ENCODE measurements at regions not wholly inside any gene's neighbourhood (a gene's known extent, or its start where the extent isn't known, plus 50 kb on each side); places are given as distances from the start of the nearest gene placed in this dataset.

- Mint-ChIP-seq H3K9me3 (peaks cover 28% of the 10 kb centered on the region), H3K27me3 (ENCODE audit: insufficient read depth) (no peaks in the 10 kb centered on the region; the same call in none of the 2 replicates), H3K27ac (no peak overlapping the region), H3K4me1 (ENCODE audit: low read depth) (no peaks in the 10 kb centered on the region), H3K36me3 (ENCODE audit: low read depth) (no peaks in the 10 kb centered on the region; the same call in 1 of the 2 replicates), H3K4me3 (no peak overlapping the region)
- DNase-seq: no peak
- TF ChIP-seq, protein P1, sequence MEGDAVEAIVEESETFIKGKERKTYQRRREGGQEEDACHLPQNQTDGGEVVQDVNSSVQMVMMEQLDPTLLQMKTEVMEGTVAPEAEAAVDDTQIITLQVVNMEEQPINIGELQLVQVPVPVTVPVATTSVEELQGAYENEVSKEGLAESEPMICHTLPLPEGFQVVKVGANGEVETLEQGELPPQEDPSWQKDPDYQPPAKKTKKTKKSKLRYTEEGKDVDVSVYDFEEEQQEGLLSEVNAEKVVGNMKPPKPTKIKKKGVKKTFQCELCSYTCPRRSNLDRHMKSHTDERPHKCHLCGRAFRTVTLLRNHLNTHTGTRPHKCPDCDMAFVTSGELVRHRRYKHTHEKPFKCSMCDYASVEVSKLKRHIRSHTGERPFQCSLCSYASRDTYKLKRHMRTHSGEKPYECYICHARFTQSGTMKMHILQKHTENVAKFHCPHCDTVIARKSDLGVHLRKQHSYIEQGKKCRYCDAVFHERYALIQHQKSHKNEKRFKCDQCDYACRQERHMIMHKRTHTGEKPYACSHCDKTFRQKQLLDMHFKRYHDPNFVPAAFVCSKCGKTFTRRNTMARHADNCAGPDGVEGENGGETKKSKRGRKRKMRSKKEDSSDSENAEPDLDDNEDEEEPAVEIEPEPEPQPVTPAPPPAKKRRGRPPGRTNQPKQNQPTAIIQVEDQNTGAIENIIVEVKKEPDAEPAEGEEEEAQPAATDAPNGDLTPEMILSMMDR (IDR thresholded peaks at IDR 0.05): no peak
These were observed 908.1 kb upstream of the FANCL start for GRCh38 chr2:59149271-59149670.

DNA sequence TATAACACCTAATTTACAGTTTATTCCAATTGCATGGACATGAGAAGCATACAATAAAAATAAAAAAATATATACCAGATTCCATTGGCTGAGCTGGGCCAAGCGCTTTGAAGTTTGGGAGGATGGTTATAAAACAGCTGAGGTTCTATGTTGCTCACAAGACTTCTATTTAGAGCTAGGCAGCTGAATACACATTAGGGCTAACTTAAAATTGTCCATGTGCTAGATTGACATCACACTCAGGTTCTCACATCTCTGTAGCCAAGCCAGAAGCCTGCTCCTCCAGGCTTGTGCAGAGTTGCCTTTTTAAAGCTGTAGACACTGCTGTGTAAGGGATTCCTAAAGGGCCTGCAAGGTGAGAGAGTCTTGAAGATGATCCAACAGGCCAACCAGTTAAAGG lies 871.1 kb upstream of the FANCL start:
- TF ChIP-seq, protein P1 (IDR thresholded peaks at IDR 0.05): no peak
- no peak overlapping the region for H3K4me3 Mint-ChIP-seq
- no peaks in the 10 kb centered on the region for H3K36me3 Mint-ChIP-seq (ENCODE audit: low read depth)
- H3K9me3 Mint-ChIP-seq: peaks cover 17% of the 10 kb centered on the region
- no peak for DNase-seq
- H3K27me3 Mint-ChIP-seq (ENCODE audit: insufficient read depth): no peaks in the 10 kb centered on the region; the same call in 1 of the 2 replicates
- no peak overlapping the region for H3K27ac Mint-ChIP-seq
- H3K4me1 Mint-ChIP-seq (ENCODE audit: low read depth): no peaks in the 10 kb centered on the region

DNA sequence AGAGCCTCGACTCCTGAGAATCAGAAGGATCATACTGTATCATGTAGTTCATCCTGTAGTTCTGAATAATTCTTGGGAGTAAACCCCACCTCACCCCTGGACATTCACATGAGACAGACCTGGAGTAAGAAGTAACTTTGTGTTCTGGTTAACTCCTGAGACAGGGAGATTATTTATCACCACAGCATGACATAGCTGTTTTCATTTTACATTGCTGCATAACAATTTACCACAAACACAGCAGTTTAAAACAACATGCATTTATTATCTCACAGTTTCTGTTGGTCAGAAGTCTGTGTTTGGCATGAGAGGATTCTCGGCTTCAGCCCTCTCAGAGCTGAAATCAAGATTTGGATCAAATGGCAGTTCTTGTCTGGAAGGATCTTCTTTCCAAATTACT lies 855.8 kb upstream of the FANCL start:
- TF ChIP-seq, protein P1 (IDR thresholded peaks at IDR 0.05): no peak
- H3K27ac Mint-ChIP-seq: no peak overlapping the region
- no peak overlapping the region for H3K4me3 Mint-ChIP-seq
- H3K9me3 Mint-ChIP-seq: peaks cover 40% of the 10 kb centered on the region
- H3K27me3 Mint-ChIP-seq (ENCODE audit: insufficient read depth): no peaks in the 10 kb centered on the region
- DNase-seq: no peak
- H3K4me1 Mint-ChIP-seq (ENCODE audit: low read depth): no peaks in the 10 kb centered on the region
- 0 out of 2 replicates have a peak, but pooled peaks cover 8% of the 10 kb centered on the region for H3K36me3 Mint-ChIP-seq (ENCODE audit: low read depth)

- TF ChIP-seq, protein P1 (IDR thresholded peaks at IDR 0.05): no peak
- Mint-ChIP-seq H3K9me3 (peaks cover 33% of the 10 kb centered on the region), H3K36me3 (ENCODE audit: low read depth) (no peaks in the 10 kb centered on the region), H3K27me3 (ENCODE audit: insufficient read depth) (no peaks in the 10 kb centered on the region), H3K4me1 (ENCODE audit: low read depth) (no peaks in the 10 kb centered on the region), H3K27ac (no peak overlapping the region), H3K4me3 (no peak overlapping the region)
- DNase-seq: no peak
These were observed 852.4 kb upstream of the FANCL start for GRCh38 chr2:59093571-59093970.

DNA sequence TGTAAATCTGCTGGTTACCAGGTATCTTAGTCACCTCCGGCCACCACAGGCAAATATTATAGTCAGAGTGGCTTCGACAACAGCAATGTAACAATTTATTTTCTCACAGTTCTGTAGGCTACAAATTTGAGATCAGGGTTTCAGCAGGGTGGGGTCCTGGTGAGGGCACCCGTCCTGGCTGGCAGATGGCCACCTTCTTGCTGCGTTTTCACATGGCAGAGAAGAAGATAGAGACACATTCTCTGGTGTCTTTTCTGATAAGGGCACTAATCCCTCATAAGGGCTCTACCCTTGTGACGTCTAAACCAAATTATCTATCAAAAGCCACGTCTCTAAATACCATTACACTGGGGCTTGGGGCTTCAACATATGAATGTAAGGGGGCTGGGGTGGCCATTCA lies 843.2 kb upstream of the FANCL start:
- DNase-seq: no peak
- no peaks in the 10 kb centered on the region; the same call in 1 of the 2 replicates for H3K27me3 Mint-ChIP-seq (ENCODE audit: insufficient read depth)
- no peak overlapping the region for H3K27ac Mint-ChIP-seq
- TF ChIP-seq, protein P1 (IDR thresholded peaks at IDR 0.05): no peak
- no peak overlapping the region for H3K4me3 Mint-ChIP-seq
- H3K4me1 Mint-ChIP-seq (ENCODE audit: low read depth): no peaks in the 10 kb centered on the region
- peaks cover 11% of the 10 kb centered on the region for H3K9me3 Mint-ChIP-seq
- no peaks in the 10 kb centered on the region for H3K36me3 Mint-ChIP-seq (ENCODE audit: low read depth)

All from HFFc6 (cell line).